ENCODE measurements at regions not wholly inside any gene's neighbourhood (a gene's known extent, or its start where the extent isn't known, plus 50 kb on each side); places are given as distances from the start of the nearest gene placed in this dataset.

DNA sequence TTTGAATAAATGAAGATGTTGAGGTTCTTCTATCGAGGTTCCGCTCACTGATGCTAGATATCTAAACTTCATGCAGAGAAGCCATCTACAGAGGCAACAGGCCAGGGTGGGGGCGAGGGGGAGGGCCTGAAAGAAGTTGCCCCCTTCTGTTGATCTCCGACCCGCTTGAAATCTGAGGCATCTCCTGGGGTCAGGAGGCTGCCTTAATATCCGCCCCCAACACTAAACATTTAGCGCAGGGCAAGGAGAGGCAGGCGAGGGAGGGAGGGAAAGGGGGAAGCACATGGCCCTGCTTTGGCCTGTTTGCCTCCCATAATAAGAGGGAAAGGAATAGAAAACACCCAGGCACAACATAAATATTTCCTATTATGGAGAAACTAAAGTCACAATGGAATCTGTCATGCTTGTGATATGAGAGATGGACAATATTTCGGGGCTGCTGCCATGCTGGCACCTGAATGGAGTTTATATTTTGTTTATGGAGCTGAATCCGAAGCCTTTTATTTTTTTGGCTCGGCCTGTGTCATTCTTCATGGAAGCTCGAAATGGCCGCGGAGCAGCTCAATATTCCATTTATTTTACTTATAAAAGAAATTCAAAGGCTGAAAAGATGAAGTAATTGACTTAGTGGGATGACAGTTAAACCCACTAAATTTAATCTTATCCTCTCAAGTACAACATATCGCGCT is 221.1 kb downstream of the INSIG2 start:
- Histone ChIP-seq H3K27ac (ENCODE audit: low read depth, low read length) (no peak overlapping the region), H3K4me3 (ENCODE audit: insufficient read depth, low read length, poor library complexity, severe bottlenecking) (no peak overlapping the region), H2AFZ (ENCODE audit: low read depth, low read length, severe bottlenecking) (no peak overlapping the region), H3K4me2 (ENCODE audit: low read depth, low read length, poor library complexity, severe bottlenecking) (no peak overlapping the region), H3K9me3 (ENCODE audit: insufficient read depth, low read length) (no peaks in the 10 kb centered on the region), H3K9ac (ENCODE audit: low read length) (no peak overlapping the region), H4K20me1 (ENCODE audit: low read depth, low read length) (no peaks in the 10 kb centered on the region), H3K27me3 (ENCODE audit: low read length) (no peaks in the 10 kb centered on the region), H3K36me3 (ENCODE audit: low read length) (no peaks in the 10 kb centered on the region), H3F3A (ENCODE audit: insufficient read depth) (no peaks in the 10 kb centered on the region), H3K79me2 (ENCODE audit: insufficient read depth, low read length) (no peaks in the 10 kb centered on the region), H3K9me2 (replicated peaks; ENCODE audit: insufficient read depth, low read length) (no peaks in the 10 kb centered on the region)
- TF ChIP-seq EZH2phosphoT487 (conservative IDR thresholded peaks at IDR 0.05; ENCODE audit: low read length), result no peak
- TF ChIP-seq, protein P1, sequence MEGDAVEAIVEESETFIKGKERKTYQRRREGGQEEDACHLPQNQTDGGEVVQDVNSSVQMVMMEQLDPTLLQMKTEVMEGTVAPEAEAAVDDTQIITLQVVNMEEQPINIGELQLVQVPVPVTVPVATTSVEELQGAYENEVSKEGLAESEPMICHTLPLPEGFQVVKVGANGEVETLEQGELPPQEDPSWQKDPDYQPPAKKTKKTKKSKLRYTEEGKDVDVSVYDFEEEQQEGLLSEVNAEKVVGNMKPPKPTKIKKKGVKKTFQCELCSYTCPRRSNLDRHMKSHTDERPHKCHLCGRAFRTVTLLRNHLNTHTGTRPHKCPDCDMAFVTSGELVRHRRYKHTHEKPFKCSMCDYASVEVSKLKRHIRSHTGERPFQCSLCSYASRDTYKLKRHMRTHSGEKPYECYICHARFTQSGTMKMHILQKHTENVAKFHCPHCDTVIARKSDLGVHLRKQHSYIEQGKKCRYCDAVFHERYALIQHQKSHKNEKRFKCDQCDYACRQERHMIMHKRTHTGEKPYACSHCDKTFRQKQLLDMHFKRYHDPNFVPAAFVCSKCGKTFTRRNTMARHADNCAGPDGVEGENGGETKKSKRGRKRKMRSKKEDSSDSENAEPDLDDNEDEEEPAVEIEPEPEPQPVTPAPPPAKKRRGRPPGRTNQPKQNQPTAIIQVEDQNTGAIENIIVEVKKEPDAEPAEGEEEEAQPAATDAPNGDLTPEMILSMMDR (IDR thresholded peaks at IDR 0.05; ENCODE audit: insufficient read depth, low read length, poor library complexity, severe bottlenecking), result no peak

DNA sequence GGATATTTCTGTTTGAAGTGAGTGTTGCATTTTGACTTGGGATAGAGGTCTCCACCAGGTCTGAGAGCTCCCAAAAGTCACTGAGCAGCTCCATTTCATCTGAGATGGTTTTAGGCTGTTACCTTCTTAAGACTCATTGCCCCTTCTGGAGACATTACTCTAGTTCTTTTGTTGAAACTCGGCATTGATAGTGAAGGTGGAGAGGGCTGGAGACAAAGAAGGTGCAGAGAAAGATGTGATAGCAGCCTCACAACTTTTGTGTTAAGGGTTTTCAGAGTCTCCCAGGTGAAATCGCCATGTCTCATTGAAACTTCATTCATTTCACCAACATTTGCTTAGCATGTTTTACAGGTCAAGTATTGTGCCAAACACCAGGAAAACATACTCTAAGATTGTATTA is 219.6 kb downstream of the INSIG2 start:
- Histone ChIP-seq H3K9me2 (replicated peaks; ENCODE audit: insufficient read depth, low read length) (no peaks in the 10 kb centered on the region), H3K36me3 (ENCODE audit: low read length) (no peaks in the 10 kb centered on the region), H3K9ac (ENCODE audit: low read length) (no peak overlapping the region), H3K27me3 (ENCODE audit: low read length) (no peaks in the 10 kb centered on the region), H3F3A (ENCODE audit: insufficient read depth) (no peaks in the 10 kb centered on the region), H4K20me1 (ENCODE audit: low read depth, low read length) (no peaks in the 10 kb centered on the region), H3K79me2 (ENCODE audit: insufficient read depth, low read length) (no peaks in the 10 kb centered on the region), H3K9me3 (ENCODE audit: insufficient read depth, low read length) (no peaks in the 10 kb centered on the region), H2AFZ (ENCODE audit: low read depth, low read length, severe bottlenecking) (no peak overlapping the region), H3K4me2 (ENCODE audit: low read depth, low read length, poor library complexity, severe bottlenecking) (no peak overlapping the region), H3K4me3 (ENCODE audit: insufficient read depth, low read length, poor library complexity, severe bottlenecking) (no peak overlapping the region), H3K27ac (ENCODE audit: low read depth, low read length) (no peak overlapping the region)
- TF ChIP-seq, protein P1 (IDR thresholded peaks at IDR 0.05; ENCODE audit: insufficient read depth, low read length, poor library complexity, severe bottlenecking), result no peak
- no peak for TF ChIP-seq EZH2phosphoT487 (conservative IDR thresholded peaks at IDR 0.05; ENCODE audit: low read length)

DNA sequence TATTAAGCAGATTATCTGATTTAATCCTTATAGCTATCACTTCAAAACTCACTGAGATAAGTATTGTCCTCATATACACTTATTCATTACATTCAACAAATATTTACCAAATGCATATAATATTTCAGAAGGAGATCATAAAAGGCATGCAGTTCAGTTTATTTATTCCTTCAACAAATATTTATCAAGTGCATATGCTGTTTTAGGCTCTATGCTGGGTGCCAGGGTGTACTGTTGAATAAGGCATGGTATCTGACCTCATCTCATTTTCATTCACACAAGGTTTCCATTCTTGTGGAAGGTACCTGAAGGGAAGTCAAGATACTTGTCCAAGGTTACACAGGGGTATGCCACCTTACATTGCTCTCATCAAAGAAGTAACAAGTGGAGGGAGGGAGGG is 213.0 kb downstream of the INSIG2 start:
- H2AFZ ChIP-seq (ENCODE audit: low read depth, low read length, severe bottlenecking), result no peak overlapping the region
- TF ChIP-seq, protein P1 (IDR thresholded peaks at IDR 0.05; ENCODE audit: insufficient read depth, low read length, poor library complexity, severe bottlenecking), result no peak
- TF ChIP-seq EZH2phosphoT487 (conservative IDR thresholded peaks at IDR 0.05; ENCODE audit: low read length), result no peak
- no peaks in the 10 kb centered on the region for H4K20me1 ChIP-seq (ENCODE audit: low read depth, low read length)
- no peaks in the 10 kb centered on the region for H3K9me3 ChIP-seq (ENCODE audit: insufficient read depth, low read length)
- no peaks in the 10 kb centered on the region for H3K9me2 ChIP-seq (replicated peaks; ENCODE audit: insufficient read depth, low read length)
- no peaks in the 10 kb centered on the region for H3K79me2 ChIP-seq (ENCODE audit: insufficient read depth, low read length)
- no peaks in the 10 kb centered on the region for H3F3A ChIP-seq (ENCODE audit: insufficient read depth)
- H3K36me3 ChIP-seq (ENCODE audit: low read length), result no peaks in the 10 kb centered on the region
- H3K27me3 ChIP-seq (ENCODE audit: low read length), result no peaks in the 10 kb centered on the region
- no peak overlapping the region for H3K9ac ChIP-seq (ENCODE audit: low read length)
- H3K27ac ChIP-seq (ENCODE audit: low read depth, low read length), result no peak overlapping the region
- no peak overlapping the region for H3K4me2 ChIP-seq (ENCODE audit: low read depth, low read length, poor library complexity, severe bottlenecking)
- H3K4me3 ChIP-seq (ENCODE audit: insufficient read depth, low read length, poor library complexity, severe bottlenecking), result no peak overlapping the region

Measured in SU-DHL-6 (cell line).